ENCODE measurements at regions not wholly inside any gene's neighbourhood (a gene's known extent, or its start where the extent isn't known, plus 50 kb on each side); places are given as distances from the start of the nearest gene placed in this dataset.
"Not testable (repeated sequence)": the region's sequence is repeated elsewhere in the genome, so short reads cannot be mapped to it uniquely, and the experiment has no call there.

GRCh38 chr4:181890911-181891310, 352.3 kb upstream of the TENM3 start:
- TF ChIP-seq CTCF (IDR thresholded peaks at IDR 0.05; ENCODE audit: control insufficient read depth, extremely low read depth, insufficient read depth) = no peak
- H3K4me3 ChIP-seq (ENCODE audit: low read depth, low read length) = no peak overlapping the region
- DNase-seq (ENCODE audit: low read depth) = no peak

GRCh38 chr4:181896614-181897013, 346.6 kb upstream of the TENM3 start:
- no peak overlapping the region for H3K4me3 ChIP-seq (ENCODE audit: low read depth, low read length)
- no peak for TF ChIP-seq CTCF (IDR thresholded peaks at IDR 0.05; ENCODE audit: control insufficient read depth, extremely low read depth, insufficient read depth)

GRCh38 chr4:181897935-181898334, 345.3 kb upstream of the TENM3 start:
- TF ChIP-seq CTCF (IDR thresholded peaks at IDR 0.05; ENCODE audit: control insufficient read depth, extremely low read depth, insufficient read depth) = no peak
- no peak for DNase-seq (ENCODE audit: low read depth)
- H3K4me3 ChIP-seq (ENCODE audit: low read depth, low read length) = no peak overlapping the region

More at GRCh38 chr4:181896614-181897013, 346.6 kb upstream of the TENM3 start:
- DNase-seq (ENCODE audit: low read depth) = no peak

- not testable (repeated sequence) for H3K4me3 ChIP-seq (ENCODE audit: low read depth, low read length); DNase-seq (ENCODE audit: low read depth)
Measured at GRCh38 chr4:181902404-181902803, 340.8 kb upstream of the TENM3 start.

GRCh38 chr4:181905708-181906107, 337.5 kb upstream of the TENM3 start:
- no peak for TF ChIP-seq CTCF (IDR thresholded peaks at IDR 0.05; ENCODE audit: control insufficient read depth, extremely low read depth, insufficient read depth)
- no peak overlapping the region for H3K4me3 ChIP-seq (ENCODE audit: low read depth, low read length)
- no peak for DNase-seq (ENCODE audit: low read depth)

- DNase-seq (ENCODE audit: low read depth) = no peak
- TF ChIP-seq CTCF (IDR thresholded peaks at IDR 0.05; ENCODE audit: control insufficient read depth, extremely low read depth, insufficient read depth) = no peak
- H3K4me3 ChIP-seq (ENCODE audit: low read depth, low read length) = no peak overlapping the region
Measured at GRCh38 chr4:181908168-181908567, 335.0 kb upstream of the TENM3 start.

- DNase-seq (ENCODE audit: low read depth) = no peak
- no peak overlapping the region for H3K4me3 ChIP-seq (ENCODE audit: low read depth, low read length)
- TF ChIP-seq CTCF (IDR thresholded peaks at IDR 0.05; ENCODE audit: control insufficient read depth, extremely low read depth, insufficient read depth) = no peak
Measured at GRCh38 chr4:181909368-181909767, 333.8 kb upstream of the TENM3 start.

All from LNCaP clone FGC (cell line).